Testis (tissue), 2 donors: ENCODE measurements at regions not wholly inside any gene's neighbourhood (a gene's known extent, or its start where the extent isn't known, plus 50 kb on each side); places are given as distances from the start of the nearest gene placed in this dataset.

Source experiments
- POLR2A ChIP-seq: fragments of 450-650 bp; IDR thresholded peaks from one replicate; pipeline ENCODE4 v1.6.1; 2017; ENCODE audit warnings: antibody characterized with exemption, mild to moderate bottlenecking, moderate library complexity
- TF ChIP-seq, protein P1 (sequence below), 3 experiments: fragments of 450-650 bp in 2 of 3; fragments of 200-600 bp in 1 of 3; sonication (generic) in 1 of 3; IDR thresholded peaks; one replicate each; pipeline ENCODE4 v1.5.1; 2016 to 2019; ENCODE audit warnings: antibody characterized with exemption in 3 of 3, mild to moderate bottlenecking in 2 of 3, moderate library complexity in 1 of 3

- TF ChIP-seq POLR2A = no peak
- TF ChIP-seq, protein P1, sequence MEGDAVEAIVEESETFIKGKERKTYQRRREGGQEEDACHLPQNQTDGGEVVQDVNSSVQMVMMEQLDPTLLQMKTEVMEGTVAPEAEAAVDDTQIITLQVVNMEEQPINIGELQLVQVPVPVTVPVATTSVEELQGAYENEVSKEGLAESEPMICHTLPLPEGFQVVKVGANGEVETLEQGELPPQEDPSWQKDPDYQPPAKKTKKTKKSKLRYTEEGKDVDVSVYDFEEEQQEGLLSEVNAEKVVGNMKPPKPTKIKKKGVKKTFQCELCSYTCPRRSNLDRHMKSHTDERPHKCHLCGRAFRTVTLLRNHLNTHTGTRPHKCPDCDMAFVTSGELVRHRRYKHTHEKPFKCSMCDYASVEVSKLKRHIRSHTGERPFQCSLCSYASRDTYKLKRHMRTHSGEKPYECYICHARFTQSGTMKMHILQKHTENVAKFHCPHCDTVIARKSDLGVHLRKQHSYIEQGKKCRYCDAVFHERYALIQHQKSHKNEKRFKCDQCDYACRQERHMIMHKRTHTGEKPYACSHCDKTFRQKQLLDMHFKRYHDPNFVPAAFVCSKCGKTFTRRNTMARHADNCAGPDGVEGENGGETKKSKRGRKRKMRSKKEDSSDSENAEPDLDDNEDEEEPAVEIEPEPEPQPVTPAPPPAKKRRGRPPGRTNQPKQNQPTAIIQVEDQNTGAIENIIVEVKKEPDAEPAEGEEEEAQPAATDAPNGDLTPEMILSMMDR (IDR thresholded peaks at IDR 0.05) = no peak
These were observed 392.1 kb upstream of the PRKCQ start for GRCh38 chr10:6972226-6972625.
